GM11168 (cell line): ENCODE measurements at regions not wholly inside any gene's neighbourhood (a gene's known extent, or its start where the extent isn't known, plus 50 kb on each side); places are given as distances from the start of the nearest gene placed in this dataset.

ENCODE experiments used
- in situ Hi-C: fragments of 300-500 bp; cut with MboI; formaldehyde crosslinking; loops from one replicate; pipeline ENCODE4 v1.12.0; 2022; ENCODE audit warnings: low sequenced_read_pairs; ENCODE audit not compliant: unreplicated experiment

- in situ Hi-C loops, result no loop called here
These were observed 595.9 kb downstream of the BCOR start for GRCh38 chrX:39501822-39502221.

GRCh38 chrX:39502486-39502885 lies 595.3 kb downstream of the BCOR start:
- in situ Hi-C loops, result no loop called here

- in situ Hi-C loops, result no loop called here
These were observed 593.5 kb downstream of the BCOR start for GRCh38 chrX:39504227-39504626.

- in situ Hi-C loops, result no loop called here
These were observed 592.9 kb downstream of the BCOR start for GRCh38 chrX:39504850-39505259.

GRCh38 chrX:39506131-39506530 lies 591.6 kb downstream of the BCOR start:
- in situ Hi-C loops, result no loop called here

GRCh38 chrX:39507034-39507433 lies 590.7 kb downstream of the BCOR start:
- in situ Hi-C loops, result no loop called here

- in situ Hi-C loops, result no loop called here
These were observed 590.0 kb downstream of the BCOR start for GRCh38 chrX:39507617-39508299.

- in situ Hi-C loops, result no loop called here
These were observed 589.5 kb downstream of the BCOR start for GRCh38 chrX:39508300-39508692.

GRCh38 chrX:39509157-39509556 lies 588.6 kb downstream of the BCOR start:
- in situ Hi-C loops, result no loop called here

GRCh38 chrX:39513836-39514235 lies 583.9 kb downstream of the BCOR start:
- in situ Hi-C loops, result no loop called here

- in situ Hi-C loops, result no loop called here
These were observed 583.0 kb downstream of the BCOR start for GRCh38 chrX:39514801-39515200.

GRCh38 chrX:39516427-39516841 lies 581.3 kb downstream of the BCOR start:
- in situ Hi-C loops, result no loop called here

- in situ Hi-C loops, result no loop called here
These were observed 579.2 kb downstream of the BCOR start for GRCh38 chrX:39518476-39519029.

GRCh38 chrX:39519030-39519488 lies 578.7 kb downstream of the BCOR start:
- in situ Hi-C loops, result no loop called here

GRCh38 chrX:39519566-39520301 lies 578.0 kb downstream of the BCOR start:
- in situ Hi-C loops, result no loop called here

GRCh38 chrX:39525758-39526157 lies 572.0 kb downstream of the BCOR start:
- in situ Hi-C loops, result no loop called here

- in situ Hi-C loops, result no loop called here
These were observed 570.7 kb downstream of the BCOR start for GRCh38 chrX:39527025-39527424.

GRCh38 chrX:39528161-39528916 lies 569.4 kb downstream of the BCOR start:
- in situ Hi-C loops, result no loop called here

- in situ Hi-C loops, result no loop called here
These were observed 565.0 kb downstream of the BCOR start for GRCh38 chrX:39532761-39533160.

- in situ Hi-C loops, result no loop called here
These were observed 562.8 kb downstream of the BCOR start for GRCh38 chrX:39534949-39535348.

GRCh38 chrX:39536211-39536610 lies 561.5 kb downstream of the BCOR start:
- in situ Hi-C loops, result no loop called here
